HL-60 (cell line): ENCODE measurements at regions not wholly inside any gene's neighbourhood (a gene's known extent, or its start where the extent isn't known, plus 50 kb on each side); places are given as distances from the start of the nearest gene placed in this dataset.

Source experiments
- DNase-seq, 2 experiments: peaks; one replicate each; pipeline ENCODE4 v3.0.0-alpha.2; 2010 to 2020; ENCODE audit warnings: low read depth in 1 of 2, low spot score in 1 of 2
- H3K27ac ChIP-seq: fragments of 250-450 bp; sonication (Bioruptor Pico); replicated peaks from 2 replicates; pipeline ENCODE4 v1.5.1; 2020; ENCODE audit warnings: mild to moderate bottlenecking, moderate library complexity
- H3K27me3 ChIP-seq: fragments of 250-450 bp; sonication (Bioruptor Pico); 2 replicates; pipeline ENCODE4 v1.5.1; 2021; ENCODE audit warnings: mild to moderate bottlenecking, moderate library complexity; ENCODE audit not compliant: insufficient read depth, poor library complexity, severe bottlenecking
- H3K4me3 ChIP-seq: replicated peaks from 2 replicates; pipeline ENCODE4 v1.5.1; 2011; ENCODE audit warnings: mild to moderate bottlenecking, control low read depth, low read length; ENCODE audit not compliant: insufficient read depth
- GABPA ChIP-seq: IDR thresholded peaks from 2 replicates; pipeline ENCODE4 v1.6.1; 2012; ENCODE audit warnings: low read depth
- POLR2AphosphoS5 ChIP-seq: IDR thresholded peaks from 2 replicates; pipeline ENCODE4 v1.6.1; 2012; ENCODE audit warnings: low read depth
- SPI1 ChIP-seq: IDR thresholded peaks from 2 replicates; pipeline ENCODE4 v1.6.1; 2012; ENCODE audit warnings: low read depth, mild to moderate bottlenecking, borderline replicate concordance
- TF ChIP-seq, protein P1 (sequence below): IDR thresholded peaks from 2 replicates; pipeline ENCODE4 v1.6.1; 2012; ENCODE audit warnings: low read depth; ENCODE audit not compliant: insufficient replicate concordance
- TF ChIP-seq, protein P2 (sequence below): IDR thresholded peaks from one replicate; pipeline ENCODE4 v1.5.1; 2011; ENCODE audit warnings: low read length, control low read depth, inconsistent platforms; ENCODE audit not compliant: insufficient read depth

DNA sequence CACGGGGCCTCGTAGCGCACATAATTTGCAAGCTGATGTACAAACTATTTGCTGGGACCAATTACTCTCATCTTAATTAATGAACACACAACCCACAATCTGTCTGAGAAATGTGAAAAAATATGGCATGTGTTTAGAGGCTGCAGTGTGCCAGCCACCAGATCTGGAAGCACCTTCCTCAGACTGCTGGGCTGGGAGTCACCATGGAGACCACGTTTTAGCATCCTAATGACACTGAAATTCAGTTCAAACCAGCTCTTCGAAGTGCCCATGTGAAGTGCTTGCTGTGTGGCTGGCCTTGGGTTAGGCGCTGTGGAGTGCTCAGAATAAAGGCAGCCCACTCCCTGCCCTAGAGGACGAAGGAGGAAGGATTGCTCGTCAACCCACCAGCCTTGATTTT lies 482.4 kb downstream of the OMA1 start:
- H3K27ac ChIP-seq: no peak overlapping the region
- TF ChIP-seq, protein P1, sequence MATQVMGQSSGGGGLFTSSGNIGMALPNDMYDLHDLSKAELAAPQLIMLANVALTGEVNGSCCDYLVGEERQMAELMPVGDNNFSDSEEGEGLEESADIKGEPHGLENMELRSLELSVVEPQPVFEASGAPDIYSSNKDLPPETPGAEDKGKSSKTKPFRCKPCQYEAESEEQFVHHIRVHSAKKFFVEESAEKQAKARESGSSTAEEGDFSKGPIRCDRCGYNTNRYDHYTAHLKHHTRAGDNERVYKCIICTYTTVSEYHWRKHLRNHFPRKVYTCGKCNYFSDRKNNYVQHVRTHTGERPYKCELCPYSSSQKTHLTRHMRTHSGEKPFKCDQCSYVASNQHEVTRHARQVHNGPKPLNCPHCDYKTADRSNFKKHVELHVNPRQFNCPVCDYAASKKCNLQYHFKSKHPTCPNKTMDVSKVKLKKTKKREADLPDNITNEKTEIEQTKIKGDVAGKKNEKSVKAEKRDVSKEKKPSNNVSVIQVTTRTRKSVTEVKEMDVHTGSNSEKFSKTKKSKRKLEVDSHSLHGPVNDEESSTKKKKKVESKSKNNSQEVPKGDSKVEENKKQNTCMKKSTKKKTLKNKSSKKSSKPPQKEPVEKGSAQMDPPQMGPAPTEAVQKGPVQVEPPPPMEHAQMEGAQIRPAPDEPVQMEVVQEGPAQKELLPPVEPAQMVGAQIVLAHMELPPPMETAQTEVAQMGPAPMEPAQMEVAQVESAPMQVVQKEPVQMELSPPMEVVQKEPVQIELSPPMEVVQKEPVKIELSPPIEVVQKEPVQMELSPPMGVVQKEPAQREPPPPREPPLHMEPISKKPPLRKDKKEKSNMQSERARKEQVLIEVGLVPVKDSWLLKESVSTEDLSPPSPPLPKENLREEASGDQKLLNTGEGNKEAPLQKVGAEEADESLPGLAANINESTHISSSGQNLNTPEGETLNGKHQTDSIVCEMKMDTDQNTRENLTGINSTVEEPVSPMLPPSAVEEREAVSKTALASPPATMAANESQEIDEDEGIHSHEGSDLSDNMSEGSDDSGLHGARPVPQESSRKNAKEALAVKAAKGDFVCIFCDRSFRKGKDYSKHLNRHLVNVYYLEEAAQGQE: no peak
- no peak for TF ChIP-seq POLR2AphosphoS5
- DNase-seq: no peak
- no peaks in the 10 kb centered on the region for H3K27me3 ChIP-seq
- H3K4me3 ChIP-seq: no peak overlapping the region

DNA sequence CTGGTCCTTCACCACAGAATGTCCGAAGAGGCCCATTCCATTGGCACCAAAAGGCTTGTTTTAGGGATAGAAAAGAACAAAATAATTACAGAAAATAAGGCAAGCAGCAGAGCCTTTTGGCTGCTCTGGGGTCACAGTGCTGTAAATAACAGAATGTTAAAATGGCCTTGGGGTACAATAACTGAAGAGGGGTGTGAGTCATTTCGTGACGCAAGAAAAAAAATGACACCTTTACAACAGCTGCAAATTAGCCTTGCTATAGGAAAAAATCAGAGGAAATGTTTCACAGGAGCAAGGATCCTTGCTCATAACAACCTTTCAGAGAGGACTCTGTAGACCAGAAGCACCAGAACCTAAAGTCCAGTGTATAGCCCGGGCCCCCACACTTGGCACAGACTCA lies 483.4 kb downstream of the OMA1 start:
- TF ChIP-seq POLR2AphosphoS5 (no peak), GABPA (no peak), SPI1 (no peak)
- TF ChIP-seq, protein P2, sequence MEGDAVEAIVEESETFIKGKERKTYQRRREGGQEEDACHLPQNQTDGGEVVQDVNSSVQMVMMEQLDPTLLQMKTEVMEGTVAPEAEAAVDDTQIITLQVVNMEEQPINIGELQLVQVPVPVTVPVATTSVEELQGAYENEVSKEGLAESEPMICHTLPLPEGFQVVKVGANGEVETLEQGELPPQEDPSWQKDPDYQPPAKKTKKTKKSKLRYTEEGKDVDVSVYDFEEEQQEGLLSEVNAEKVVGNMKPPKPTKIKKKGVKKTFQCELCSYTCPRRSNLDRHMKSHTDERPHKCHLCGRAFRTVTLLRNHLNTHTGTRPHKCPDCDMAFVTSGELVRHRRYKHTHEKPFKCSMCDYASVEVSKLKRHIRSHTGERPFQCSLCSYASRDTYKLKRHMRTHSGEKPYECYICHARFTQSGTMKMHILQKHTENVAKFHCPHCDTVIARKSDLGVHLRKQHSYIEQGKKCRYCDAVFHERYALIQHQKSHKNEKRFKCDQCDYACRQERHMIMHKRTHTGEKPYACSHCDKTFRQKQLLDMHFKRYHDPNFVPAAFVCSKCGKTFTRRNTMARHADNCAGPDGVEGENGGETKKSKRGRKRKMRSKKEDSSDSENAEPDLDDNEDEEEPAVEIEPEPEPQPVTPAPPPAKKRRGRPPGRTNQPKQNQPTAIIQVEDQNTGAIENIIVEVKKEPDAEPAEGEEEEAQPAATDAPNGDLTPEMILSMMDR: no peak
- TF ChIP-seq, protein P1: no peak
- no peak overlapping the region for H3K4me3 ChIP-seq
- no peak for DNase-seq
- no peaks in the 10 kb centered on the region for H3K27me3 ChIP-seq
- H3K27ac ChIP-seq: no peak overlapping the region

- DNase-seq: no peak
- TF ChIP-seq, protein P2: no peak
- TF ChIP-seq GABPA (no peak), SPI1 (no peak), POLR2AphosphoS5 (no peak)
- TF ChIP-seq, protein P1: no peak
- H3K27me3 ChIP-seq: no peaks in the 10 kb centered on the region
- no peak overlapping the region for H3K4me3 ChIP-seq
- H3K27ac ChIP-seq: no peak overlapping the region
These were observed 483.9 kb downstream of the OMA1 start for GRCh38 chr1:58062635-58063034.
